Astrocyte (in vitro differentiated cells and primary cell): ENCODE measurements at regions not wholly inside any gene's neighbourhood (a gene's known extent, or its start where the extent isn't known, plus 50 kb on each side); places are given as distances from the start of the nearest gene placed in this dataset.

Experiments used
- DNase-seq: peaks from one replicate; pipeline ENCODE4 v3.0.0-alpha.2; 2010; ENCODE audit warnings: low read depth
- FAIRE-seq: peaks from 2 replicates; lab custom pipeline; 2011; peaks lifted over from hg19 to GRCh38; lab: Jason Lieb, UNC
- H2AFZ ChIP-seq: 2 replicates; pipeline ENCODE4 v1.6.0; 2012; ENCODE audit warnings: low read depth, low read length, inconsistent platforms
- H3K27ac ChIP-seq: 2 replicates; pipeline ENCODE4 v1.5.1; 2011; ENCODE audit warnings: low read depth, low read length, inconsistent platforms
- H3K27me3 ChIP-seq: 2 replicates; pipeline ENCODE4 v1.6.0; 2011; ENCODE audit warnings: low read length, inconsistent platforms; ENCODE audit not compliant: insufficient read depth
- H3K36me3 ChIP-seq: 2 replicates; pipeline ENCODE4 v1.5.1; 2011; ENCODE audit warnings: low read length, inconsistent platforms; ENCODE audit not compliant: insufficient read depth
- H3K4me1 ChIP-seq: 2 replicates; pipeline ENCODE4 v1.5.1; 2011; ENCODE audit warnings: low read length, inconsistent platforms; ENCODE audit not compliant: insufficient read depth
- H3K4me2 ChIP-seq: 2 replicates; pipeline ENCODE4 v1.6.0; 2012; ENCODE audit warnings: low read length, inconsistent platforms
- H3K4me3 ChIP-seq: 2 replicates; pipeline ENCODE4 v1.5.1; 2011; ENCODE audit warnings: low read depth, mild to moderate bottlenecking, low read length, inconsistent platforms; ENCODE audit not compliant: insufficient read depth
- H3K79me2 ChIP-seq: 2 replicates; pipeline ENCODE4 v1.6.0; 2012; ENCODE audit warnings: mild to moderate bottlenecking, low read length, inconsistent platforms; ENCODE audit not compliant: insufficient read depth
- H3K9ac ChIP-seq: 2 replicates; pipeline ENCODE4 v1.6.0; 2012; ENCODE audit warnings: mild to moderate bottlenecking, low read length, inconsistent platforms
- H3K9me3 ChIP-seq: 2 replicates; pipeline ENCODE4 v1.5.1; 2012; ENCODE audit warnings: low read depth, mild to moderate bottlenecking, low read length, inconsistent platforms; ENCODE audit not compliant: insufficient read depth
- H4K20me1 ChIP-seq: 2 replicates; pipeline ENCODE4 v1.6.0; 2012; ENCODE audit warnings: low read length, inconsistent platforms; ENCODE audit not compliant: insufficient read depth
- H3K27ac Mint-ChIP-seq: one replicate; pipeline ENCODE4 v1.8.0; 2021; ENCODE audit warnings: mild to moderate bottlenecking, mixed read lengths; ENCODE audit not compliant: unreplicated experiment
- H3K27me3 Mint-ChIP-seq: one replicate; pipeline ENCODE4 v1.8.0; 2021; ENCODE audit warnings: low read depth, mixed read lengths; ENCODE audit not compliant: unreplicated experiment
- H3K36me3 Mint-ChIP-seq: one replicate; pipeline ENCODE4 v1.8.0; 2021; ENCODE audit warnings: low read depth, mixed read lengths; ENCODE audit not compliant: unreplicated experiment
- H3K4me1 Mint-ChIP-seq: one replicate; pipeline ENCODE4 v1.8.0; 2021; ENCODE audit warnings: low read depth, mixed read lengths; ENCODE audit not compliant: unreplicated experiment
- H3K4me3 Mint-ChIP-seq: one replicate; pipeline ENCODE4 v1.8.0; 2021; ENCODE audit warnings: mild to moderate bottlenecking, moderate library complexity, mixed read lengths; ENCODE audit not compliant: unreplicated experiment
- H3K9me3 Mint-ChIP-seq: one replicate; pipeline ENCODE4 v1.8.0; 2021; ENCODE audit warnings: mild to moderate bottlenecking, mixed read lengths; ENCODE audit not compliant: unreplicated experiment
- CTCF ChIP-seq: IDR thresholded peaks from 2 replicates; pipeline ENCODE4 v1.5.1; 2011; ENCODE audit warnings: low read depth, mild to moderate bottlenecking, inconsistent platforms, low read length, moderate library complexity; ENCODE audit not compliant: insufficient read depth
- EZH2 ChIP-seq: IDR thresholded peaks from 2 replicates; pipeline ENCODE4 v1.6.1; 2012; ENCODE audit warnings: mild to moderate bottlenecking, low read length, inconsistent platforms; ENCODE audit not compliant: insufficient read depth

- H3K79me2 ChIP-seq = no peaks in the 10 kb centered on the region
- no peak overlapping the region for H3K9ac ChIP-seq
- H3K4me1 Mint-ChIP-seq = peaks cover 4% of the 10 kb centered on the region
- H2AFZ ChIP-seq = no peak overlapping the region
- peaks cover 2% of the 10 kb centered on the region for H3K27me3 Mint-ChIP-seq
- H3K27ac ChIP-seq = no peak overlapping the region
- no peaks in the 10 kb centered on the region for H3K36me3 ChIP-seq
- H3K9me3 ChIP-seq = no peaks in the 10 kb centered on the region
- peaks cover 3% of the 10 kb centered on the region for H3K4me1 ChIP-seq
- TF ChIP-seq CTCF (no peak), EZH2 (no peak)
- FAIRE-seq (no peak), DNase-seq (no peak)
- no peak overlapping the region for H3K4me3 ChIP-seq
- H3K27me3 ChIP-seq = no peaks in the 10 kb centered on the region
- H3K27ac Mint-ChIP-seq = no peak overlapping the region
- H4K20me1 ChIP-seq = peaks cover 45% of the 10 kb centered on the region
- no peaks in the 10 kb centered on the region for H3K9me3 Mint-ChIP-seq
- H3K4me3 Mint-ChIP-seq = no peak overlapping the region
- no peaks in the 10 kb centered on the region for H3K36me3 Mint-ChIP-seq
- no peak overlapping the region for H3K4me2 ChIP-seq
Measured at GRCh38 chr22:48584170-48584569, 1243.5 kb downstream of the BRD1 start.

- FAIRE-seq (no peak), DNase-seq (no peak)
- Mint-ChIP-seq H3K4me3 (no peak overlapping the region), H3K9me3 (no peaks in the 10 kb centered on the region), H3K36me3 (no peaks in the 10 kb centered on the region), H3K27ac (no peak overlapping the region), H3K4me1 (peaks cover 4% of the 10 kb centered on the region), H3K27me3 (peaks cover 3% of the 10 kb centered on the region)
- Histone ChIP-seq H3K36me3 (no peaks in the 10 kb centered on the region), H4K20me1 (peaks cover 66% of the 10 kb centered on the region), H3K27ac (no peak overlapping the region), H3K4me3 (no peak overlapping the region), H3K4me2 (no peak overlapping the region), H3K4me1 (peaks cover 6% of the 10 kb centered on the region), H2AFZ (no peak overlapping the region), H3K9me3 (no peaks in the 10 kb centered on the region), H3K9ac (no peak overlapping the region), H3K79me2 (no peaks in the 10 kb centered on the region), H3K27me3 (peaks cover 8% of the 10 kb centered on the region)
- no peak for TF ChIP-seq EZH2
- no peak for TF ChIP-seq CTCF
Measured at GRCh38 chr22:48581796-48582469, 1245.7 kb downstream of the BRD1 start.

DNA sequence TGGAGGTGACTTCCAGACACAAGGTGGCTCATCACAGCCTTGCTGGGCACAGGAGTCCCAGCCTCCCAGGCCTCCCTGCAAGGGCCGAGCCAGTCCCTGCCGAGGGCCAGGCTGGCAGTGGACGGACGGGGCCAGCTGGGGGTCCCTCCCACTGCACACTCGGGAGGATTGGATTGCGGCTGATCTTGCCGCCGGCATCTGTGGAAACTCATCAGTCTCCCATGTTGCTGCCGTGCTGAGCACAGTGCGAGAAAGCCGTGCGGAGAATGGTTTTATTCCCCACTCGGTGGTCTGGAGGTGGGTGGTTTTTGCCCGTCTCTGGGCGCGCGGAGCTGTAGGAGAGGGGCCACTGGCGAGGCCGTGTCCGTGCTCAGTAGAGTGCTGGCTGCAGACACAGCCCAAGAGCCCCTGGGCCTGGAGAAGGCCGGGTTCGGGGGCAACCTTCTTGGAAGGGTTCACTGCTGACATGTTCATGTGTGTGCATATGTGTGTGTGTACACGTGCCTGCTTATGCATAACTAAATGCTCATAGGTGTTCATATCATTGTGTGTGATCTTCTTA, 1246.4 kb downstream of the BRD1 start:
- Mint-ChIP-seq H3K36me3 (no peaks in the 10 kb centered on the region), H3K4me3 (no peak overlapping the region), H3K27me3 (peaks cover 3% of the 10 kb centered on the region), H3K4me1 (peaks cover 4% of the 10 kb centered on the region), H3K9me3 (no peaks in the 10 kb centered on the region), H3K27ac (no peak overlapping the region)
- H3K4me1 ChIP-seq = peaks cover 6% of the 10 kb centered on the region
- H3K27me3 ChIP-seq = peaks cover 8% of the 10 kb centered on the region
- H3K9me3 ChIP-seq = no peaks in the 10 kb centered on the region
- H3K79me2 ChIP-seq = no peaks in the 10 kb centered on the region
- no peak overlapping the region for H3K27ac ChIP-seq
- no peak overlapping the region for H3K4me2 ChIP-seq
- FAIRE-seq (no peak), DNase-seq (no peak)
- no peak overlapping the region for H2AFZ ChIP-seq
- no peak overlapping the region for H3K4me3 ChIP-seq
- TF ChIP-seq CTCF = no peak
- TF ChIP-seq EZH2 = no peak
- no peaks in the 10 kb centered on the region for H3K36me3 ChIP-seq
- H4K20me1 ChIP-seq = peaks cover 66% of the 10 kb centered on the region
- no peak overlapping the region for H3K9ac ChIP-seq
